DND-41 (cell line): ENCODE measurements at regions not wholly inside any gene's neighbourhood (a gene's known extent, or its start where the extent isn't known, plus 50 kb on each side); places are given as distances from the start of the nearest gene placed in this dataset.

Experiments used
- EZH2 ChIP-seq: IDR thresholded peaks from 3 replicates; pipeline ENCODE4 v1.6.1; 2012; ENCODE audit warnings: borderline replicate concordance, low read depth, mild to moderate bottlenecking, moderate library complexity, low read length, inconsistent platforms; ENCODE audit not compliant: severe bottlenecking
- TF ChIP-seq, protein P1 (sequence below): IDR thresholded peaks from 2 replicates; pipeline ENCODE4 v1.5.1; 2012; ENCODE audit warnings: borderline replicate concordance, low read length, moderate library complexity, mild to moderate bottlenecking; ENCODE audit not compliant: poor library complexity, severe bottlenecking; ENCODE audit errors: extremely low read depth

DNA sequence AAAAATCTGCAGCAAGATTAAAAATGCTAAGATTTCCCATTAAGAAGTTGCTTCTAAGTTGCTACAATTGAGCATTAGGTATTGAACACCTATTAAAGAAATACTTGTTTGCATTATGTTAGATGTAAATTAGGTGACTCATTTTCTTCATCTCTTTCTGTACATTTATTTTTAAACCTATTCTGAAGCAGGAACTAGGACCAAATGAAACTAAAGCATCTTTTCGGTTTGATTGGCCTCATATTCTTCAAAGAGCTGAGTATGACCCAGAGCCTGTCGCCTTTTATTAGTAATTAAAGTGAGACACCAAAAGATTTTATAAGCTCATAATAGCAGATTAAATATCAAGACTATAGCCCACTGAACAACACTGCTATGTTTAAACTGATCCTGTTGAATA is 83.4 kb upstream of the ZEB2 start:
- TF ChIP-seq, protein P1, sequence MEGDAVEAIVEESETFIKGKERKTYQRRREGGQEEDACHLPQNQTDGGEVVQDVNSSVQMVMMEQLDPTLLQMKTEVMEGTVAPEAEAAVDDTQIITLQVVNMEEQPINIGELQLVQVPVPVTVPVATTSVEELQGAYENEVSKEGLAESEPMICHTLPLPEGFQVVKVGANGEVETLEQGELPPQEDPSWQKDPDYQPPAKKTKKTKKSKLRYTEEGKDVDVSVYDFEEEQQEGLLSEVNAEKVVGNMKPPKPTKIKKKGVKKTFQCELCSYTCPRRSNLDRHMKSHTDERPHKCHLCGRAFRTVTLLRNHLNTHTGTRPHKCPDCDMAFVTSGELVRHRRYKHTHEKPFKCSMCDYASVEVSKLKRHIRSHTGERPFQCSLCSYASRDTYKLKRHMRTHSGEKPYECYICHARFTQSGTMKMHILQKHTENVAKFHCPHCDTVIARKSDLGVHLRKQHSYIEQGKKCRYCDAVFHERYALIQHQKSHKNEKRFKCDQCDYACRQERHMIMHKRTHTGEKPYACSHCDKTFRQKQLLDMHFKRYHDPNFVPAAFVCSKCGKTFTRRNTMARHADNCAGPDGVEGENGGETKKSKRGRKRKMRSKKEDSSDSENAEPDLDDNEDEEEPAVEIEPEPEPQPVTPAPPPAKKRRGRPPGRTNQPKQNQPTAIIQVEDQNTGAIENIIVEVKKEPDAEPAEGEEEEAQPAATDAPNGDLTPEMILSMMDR = no peak
- TF ChIP-seq EZH2 = no peak
